ENCODE measurements at regions not wholly inside any gene's neighbourhood (a gene's known extent, or its start where the extent isn't known, plus 50 kb on each side); places are given as distances from the start of the nearest gene placed in this dataset.
"Not testable (repeated sequence)": the region's sequence is repeated elsewhere in the genome, so short reads cannot be mapped to it uniquely, and the experiment has no call there.

GRCh38 chr10:8318429-8318828, 263.9 kb downstream of the GATA3 start:
- H3K4me3 ChIP-seq (ENCODE audit: low read length); H3K9ac ChIP-seq (ENCODE audit: low read depth, low read length); H3K27ac ChIP-seq (ENCODE audit: low read length); H3K27me3 ChIP-seq (ENCODE audit: insufficient read depth, low read length); H3K36me3 ChIP-seq (ENCODE audit: insufficient read depth, low read depth, low read length); H3K4me1 ChIP-seq (ENCODE audit: insufficient read depth, low read length); H3K9me3 ChIP-seq (ENCODE audit: insufficient read depth, low read depth, low read length): not testable (repeated sequence)

- H3K4me3 ChIP-seq (ENCODE audit: low read length), result no peak overlapping the region
- no peaks in the 10 kb centered on the region for H3K27me3 ChIP-seq (ENCODE audit: insufficient read depth, low read length)
- no peaks in the 10 kb centered on the region for H3K4me1 ChIP-seq (ENCODE audit: insufficient read depth, low read length)
- no peak overlapping the region for H3K27ac ChIP-seq (ENCODE audit: low read length)
- no peaks in the 10 kb centered on the region for H3K36me3 ChIP-seq (ENCODE audit: insufficient read depth, low read depth, low read length)
- no peaks in the 10 kb centered on the region for H3K9me3 ChIP-seq (ENCODE audit: insufficient read depth, low read depth, low read length)
- no peak overlapping the region for H3K9ac ChIP-seq (ENCODE audit: low read depth, low read length)
Observed at GRCh38 chr10:8318956-8319355, 264.5 kb downstream of the GATA3 start.

GRCh38 chr10:8319704-8320103, 265.2 kb downstream of the GATA3 start:
- Histone ChIP-seq H3K4me1 (ENCODE audit: insufficient read depth, low read length) (no peaks in the 10 kb centered on the region), H3K9ac (ENCODE audit: low read depth, low read length) (no peak overlapping the region), H3K27ac (ENCODE audit: low read length) (no peak overlapping the region), H3K4me3 (ENCODE audit: low read length) (no peak overlapping the region), H3K9me3 (ENCODE audit: insufficient read depth, low read depth, low read length) (no peaks in the 10 kb centered on the region), H3K36me3 (ENCODE audit: insufficient read depth, low read depth, low read length) (no peaks in the 10 kb centered on the region), H3K27me3 (ENCODE audit: insufficient read depth, low read length) (no peaks in the 10 kb centered on the region)

- Histone ChIP-seq H3K4me1 (ENCODE audit: insufficient read depth, low read length) (no peaks in the 10 kb centered on the region), H3K27ac (ENCODE audit: low read length) (no peak overlapping the region), H3K9me3 (ENCODE audit: insufficient read depth, low read depth, low read length) (no peaks in the 10 kb centered on the region), H3K27me3 (ENCODE audit: insufficient read depth, low read length) (no peaks in the 10 kb centered on the region), H3K9ac (ENCODE audit: low read depth, low read length) (no peak overlapping the region), H3K36me3 (ENCODE audit: insufficient read depth, low read depth, low read length) (no peaks in the 10 kb centered on the region), H3K4me3 (ENCODE audit: low read length) (no peak overlapping the region)
Observed at GRCh38 chr10:8321990-8322389, 267.5 kb downstream of the GATA3 start.

- no peaks in the 10 kb centered on the region for H3K27me3 ChIP-seq (ENCODE audit: insufficient read depth, low read length)
- no peaks in the 10 kb centered on the region for H3K4me1 ChIP-seq (ENCODE audit: insufficient read depth, low read length)
- H3K9me3 ChIP-seq (ENCODE audit: insufficient read depth, low read depth, low read length), result no peaks in the 10 kb centered on the region
- no peak overlapping the region for H3K9ac ChIP-seq (ENCODE audit: low read depth, low read length)
- H3K36me3 ChIP-seq (ENCODE audit: insufficient read depth, low read depth, low read length), result no peaks in the 10 kb centered on the region
- H3K4me3 ChIP-seq (ENCODE audit: low read length), result no peak overlapping the region
- no peak overlapping the region for H3K27ac ChIP-seq (ENCODE audit: low read length)
Observed at GRCh38 chr10:8323428-8324054, 269.1 kb downstream of the GATA3 start.

- Histone ChIP-seq H3K4me3 (ENCODE audit: low read length) (no peak overlapping the region), H3K27ac (ENCODE audit: low read length) (no peak overlapping the region), H3K36me3 (ENCODE audit: insufficient read depth, low read depth, low read length) (no peaks in the 10 kb centered on the region), H3K4me1 (ENCODE audit: insufficient read depth, low read length) (no peaks in the 10 kb centered on the region), H3K9me3 (ENCODE audit: insufficient read depth, low read depth, low read length) (no peaks in the 10 kb centered on the region), H3K27me3 (ENCODE audit: insufficient read depth, low read length) (peaks cover 5% of the 10 kb centered on the region; the same call in 1 of the 2 replicates), H3K9ac (ENCODE audit: low read depth, low read length) (no peak overlapping the region)
Observed at GRCh38 chr10:8325024-8325980, 270.8 kb downstream of the GATA3 start.

- Histone ChIP-seq H3K4me1 (ENCODE audit: insufficient read depth, low read length) (no peaks in the 10 kb centered on the region), H3K4me3 (ENCODE audit: low read length) (no peak overlapping the region), H3K27me3 (ENCODE audit: insufficient read depth, low read length) (peaks cover 15% of the 10 kb centered on the region), H3K36me3 (ENCODE audit: insufficient read depth, low read depth, low read length) (no peaks in the 10 kb centered on the region), H3K27ac (ENCODE audit: low read length) (no peak overlapping the region), H3K9me3 (ENCODE audit: insufficient read depth, low read depth, low read length) (no peaks in the 10 kb centered on the region), H3K9ac (ENCODE audit: low read depth, low read length) (no peak overlapping the region)
Observed at GRCh38 chr10:8326396-8327139, 272.1 kb downstream of the GATA3 start.

GRCh38 chr10:8327140-8327423, 272.6 kb downstream of the GATA3 start:
- Histone ChIP-seq H3K4me3 (ENCODE audit: low read length) (no peak overlapping the region), H3K9ac (ENCODE audit: low read depth, low read length) (no peak overlapping the region), H3K36me3 (ENCODE audit: insufficient read depth, low read depth, low read length) (no peaks in the 10 kb centered on the region), H3K4me1 (ENCODE audit: insufficient read depth, low read length) (peaks cover 3% of the 10 kb centered on the region; the same call in 1 of the 2 replicates), H3K9me3 (ENCODE audit: insufficient read depth, low read depth, low read length) (no peaks in the 10 kb centered on the region), H3K27me3 (ENCODE audit: insufficient read depth, low read length) (peaks cover 20% of the 10 kb centered on the region), H3K27ac (ENCODE audit: low read length) (no peak overlapping the region)

GRCh38 chr10:8331387-8331786, 276.9 kb downstream of the GATA3 start:
- Histone ChIP-seq H3K4me1 (ENCODE audit: insufficient read depth, low read length) (peaks cover 4% of the 10 kb centered on the region; the same call in 1 of the 2 replicates), H3K36me3 (ENCODE audit: insufficient read depth, low read depth, low read length) (no peaks in the 10 kb centered on the region), H3K27me3 (ENCODE audit: insufficient read depth, low read length) (peaks cover 32% of the 10 kb centered on the region), H3K9me3 (ENCODE audit: insufficient read depth, low read depth, low read length) (no peaks in the 10 kb centered on the region), H3K9ac (ENCODE audit: low read depth, low read length) (no peak overlapping the region), H3K27ac (ENCODE audit: low read length) (no peak overlapping the region), H3K4me3 (ENCODE audit: low read length) (no peak overlapping the region)

- Histone ChIP-seq H3K27ac (ENCODE audit: low read length) (no peak overlapping the region), H3K4me1 (ENCODE audit: insufficient read depth, low read length) (peaks cover 4% of the 10 kb centered on the region; the same call in 1 of the 2 replicates), H3K27me3 (ENCODE audit: insufficient read depth, low read length) (peaks cover 32% of the 10 kb centered on the region), H3K9ac (ENCODE audit: low read depth, low read length) (peak overlapping the region; percentile 2; the same call in 1 of the 2 replicates), H3K4me3 (ENCODE audit: low read length) (peak overlapping the region; percentile 69), H3K36me3 (ENCODE audit: insufficient read depth, low read depth, low read length) (no peaks in the 10 kb centered on the region), H3K9me3 (ENCODE audit: insufficient read depth, low read depth, low read length) (no peaks in the 10 kb centered on the region)
Observed at GRCh38 chr10:8331896-8332729, 277.6 kb downstream of the GATA3 start.

- Histone ChIP-seq H3K4me3 (ENCODE audit: low read length) (peak overlapping the region; percentile 69; the same call in 1 of the 2 replicates), H3K27ac (ENCODE audit: low read length) (no peak overlapping the region), H3K9ac (ENCODE audit: low read depth, low read length) (peak overlapping the region; percentile 2; the same call in 1 of the 2 replicates), H3K36me3 (ENCODE audit: insufficient read depth, low read depth, low read length) (no peaks in the 10 kb centered on the region), H3K9me3 (ENCODE audit: insufficient read depth, low read depth, low read length) (no peaks in the 10 kb centered on the region), H3K27me3 (ENCODE audit: insufficient read depth, low read length) (peaks cover 32% of the 10 kb centered on the region), H3K4me1 (ENCODE audit: insufficient read depth, low read length) (peaks cover 4% of the 10 kb centered on the region; the same call in 1 of the 2 replicates)
Observed at GRCh38 chr10:8332730-8333111, 278.2 kb downstream of the GATA3 start.
